ENCODE measurements at regions not wholly inside any gene's neighbourhood (a gene's known extent, or its start where the extent isn't known, plus 50 kb on each side); places are given as distances from the start of the nearest gene placed in this dataset.

- Histone ChIP-seq H2BK15ac (ENCODE audit: low read depth, low read length) (no peak overlapping the region), H3K9me1 (ENCODE audit: insufficient read depth, low read length) (no peaks in the 10 kb centered on the region), H3K4me1 (ENCODE audit: control insufficient read depth, insufficient read depth, low read length) (no peaks in the 10 kb centered on the region), H3K36me3 (ENCODE audit: control insufficient read depth, insufficient read depth, low read length) (no peaks in the 10 kb centered on the region), H3K9me3 (ENCODE audit: control insufficient read depth, insufficient read depth, low read length) (no peaks in the 10 kb centered on the region), H3K14ac (replicated peaks; ENCODE audit: low read depth, low read length) (no peak overlapping the region), H4K91ac (ENCODE audit: insufficient read depth, low read depth, low read length) (no peak overlapping the region), H3K4me2 (ENCODE audit: low read depth, low read length) (no peak overlapping the region), H2BK120ac (ENCODE audit: low read depth, low read length) (no peak overlapping the region), H3K27me3 (ENCODE audit: control insufficient read depth, insufficient read depth, low read length) (no peaks in the 10 kb centered on the region; the same call in 1 of the 2 replicates), H3K56ac (ENCODE audit: extremely low read depth, insufficient read depth, low read length) (no peak overlapping the region), H3K18ac (ENCODE audit: low read depth, low read length) (no peak overlapping the region), H2AFZ (replicated peaks; ENCODE audit: low read length, poor library complexity) (no peak overlapping the region), H2BK5ac (ENCODE audit: low read depth, low read length, poor library complexity, severe bottlenecking) (no peak overlapping the region), H2BK20ac (ENCODE audit: low read depth, low read length) (no peak overlapping the region), H3K27ac (ENCODE audit: insufficient read depth, low read length) (no peak overlapping the region), H3K9ac (ENCODE audit: low read depth, low read length) (no peak overlapping the region), H3K4ac (ENCODE audit: low read depth, low read length) (no peak overlapping the region), H3K79me1 (ENCODE audit: low read depth in 1 of 2, low read length in 2 of 2) (no peaks in the 10 kb centered on the region), H2AK5ac (ENCODE audit: low read depth, low read length) (no peak overlapping the region), H3K4me3 (ENCODE audit: insufficient read depth, low read depth, low read length) (no peak overlapping the region), H4K20me1 (ENCODE audit: insufficient read depth, low read length) (no peaks in the 10 kb centered on the region), H2AK9ac (replicated peaks; ENCODE audit: low read depth, low read length, poor library complexity) (no peak overlapping the region), H3K23ac (ENCODE audit: low read depth, low read length) (no peak overlapping the region), H4K5ac (ENCODE audit: low read depth, low read length) (no peak overlapping the region), H4K8ac (ENCODE audit: low read depth in 2 of 2, low read length in 2 of 2) (no peak overlapping the region)
- dilution Hi-C loops (cut with HindIII; ENCODE audit: low sequenced_read_pairs, unreplicated experiment): no loop called here
- intact Hi-C loops (cut with micrococcal nuclease): no loop called here
- in situ Hi-C loops (cut with MboI; ENCODE audit: low sequenced_read_pairs): no loop called here
- no peak for ATAC-seq (ENCODE audit: low read depth)
- CTCF ChIA-PET: no interaction called here
- POLR2A ChIA-PET (ENCODE audit: unreplicated experiment): no interaction called here
- TF ChIP-seq FOS (IDR thresholded peaks at IDR 0.05; ENCODE audit: low read depth, low read length) (no peak), MXI1 (IDR thresholded peaks at IDR 0.05; ENCODE audit: borderline replicate concordance, low read depth, low read length) (no peak), NFE2L2 (IDR thresholded peaks at IDR 0.05; ENCODE audit: low read depth, low read length) (no peak), CHD1 (IDR thresholded peaks at IDR 0.05; ENCODE audit: low read depth, low read length) (no peak), RCOR1 (IDR thresholded peaks at IDR 0.05; ENCODE audit: insufficient replicate concordance, low read length) (no peak), BHLHE40 (IDR thresholded peaks at IDR 0.05; ENCODE audit: low read depth, low read length) (no peak)
- DNase-seq: no peak
- BruUV-seq (replicated peaks): no TSS peak
Measured at GRCh38 chr4:52269761-52270160, 218.7 kb downstream of the SPATA18 start.
